HCT116 (cell line): ENCODE measurements at regions not wholly inside any gene's neighbourhood (a gene's known extent, or its start where the extent isn't known, plus 50 kb on each side); places are given as distances from the start of the nearest gene placed in this dataset.

Experiments
- CTCF ChIP-seq, 3 experiments: fragments of 200-600 bp in 1 of 3; sonication (generic) in 1 of 3; IDR thresholded peaks in 2 of 3; conservative IDR thresholded peaks in 1 of 3; 2 replicates each; pipeline ENCODE4 v1.5.1; 2012 to 2017; ENCODE audit warnings: low read depth in 2 of 3, low read length in 2 of 3, antibody characterized with exemption in 1 of 3, borderline replicate concordance in 1 of 3, control low read depth in 1 of 3, mild to moderate bottlenecking in 1 of 3, mixed read lengths in 1 of 3, mixed run types in 1 of 3, moderate library complexity in 1 of 3; ENCODE audit not compliant: insufficient read depth in 1 of 3
- EZH2 ChIP-seq: fragments of 200-600 bp; sonication (generic); IDR thresholded peaks from 2 replicates; pipeline ENCODE4 v1.6.1; 2017; ENCODE audit warnings: antibody characterized with exemption, mixed run types
- EZH2phosphoT487 ChIP-seq: fragments of 200-600 bp; IDR thresholded peaks from 2 replicates; pipeline ENCODE4 v1.6.1; 2018; ENCODE audit warnings: antibody characterized with exemption, borderline replicate concordance
- MAX ChIP-seq: IDR thresholded peaks from 2 replicates; pipeline ENCODE4 v1.6.1; 2012
- POLR2A ChIP-seq: IDR thresholded peaks from 2 replicates; pipeline ENCODE4 v1.7.0; 2011; ENCODE audit warnings: borderline replicate concordance; ENCODE audit not compliant: insufficient read depth, insufficient read length; ENCODE audit errors: extremely low read depth
- POLR2AphosphoS5 ChIP-seq: IDR thresholded peaks from 2 replicates; pipeline ENCODE4 v1.6.1; 2011; ENCODE audit warnings: mild to moderate bottlenecking, low read depth, low read length, moderate library complexity
- RAD21 ChIP-seq: IDR thresholded peaks from 2 replicates; pipeline ENCODE4 v1.6.1; 2012; ENCODE audit warnings: low read depth, mild to moderate bottlenecking
- YY1 ChIP-seq: IDR thresholded peaks from 2 replicates; pipeline ENCODE4 v1.6.1; 2011; ENCODE audit warnings: low read length, low read depth, moderate library complexity, mild to moderate bottlenecking; ENCODE audit not compliant: insufficient replicate concordance; ENCODE audit errors: extremely low read depth
- ZBTB33 ChIP-seq: IDR thresholded peaks from 2 replicates; pipeline ENCODE4 v1.6.1; 2011; ENCODE audit warnings: mild to moderate bottlenecking, low read length, moderate library complexity; ENCODE audit not compliant: insufficient replicate concordance; ENCODE audit errors: extremely low read depth
- ZNF274 ChIP-seq: fragments of 200-500 bp; sonication (Bioruptor generic); IDR thresholded peaks from 2 replicates; pipeline ENCODE4 v1.6.1; 2014; ENCODE audit warnings: mild to moderate bottlenecking, low read depth, low read length, inconsistent platforms

- no peak for TF ChIP-seq CTCF (IDR thresholded peaks at IDR 0.05 in 2 of 3, conservative IDR thresholded peaks at IDR 0.05 in 1 of 3; ENCODE audit: borderline replicate concordance in 1 of 3, insufficient read depth in 1 of 3, low read depth in 2 of 3, low read length in 2 of 3)
- TF ChIP-seq POLR2AphosphoS5: no peak
- TF ChIP-seq RAD21: no peak
- no peak for TF ChIP-seq MAX
- no peak for TF ChIP-seq POLR2A
- no peak for TF ChIP-seq ZBTB33
- TF ChIP-seq EZH2: no peak
- no peak for TF ChIP-seq ZNF274
- TF ChIP-seq YY1: no peak
- no peak for TF ChIP-seq EZH2phosphoT487
Observed at GRCh38 chr2:58879834-58880233, 638.7 kb upstream of the FANCL start.
